Panc1 (cell line): ENCODE measurements at regions not wholly inside any gene's neighbourhood (a gene's known extent, or its start where the extent isn't known, plus 50 kb on each side); places are given as distances from the start of the nearest gene placed in this dataset.

Source experiments
- ATAC-seq: fragments of 200-7000 bp; cut with Tn5 transposase; 2 replicates; pipeline ENCODE4 v1.9.1; 2020; ENCODE audit warnings: mild to moderate bottlenecking, moderate library complexity
- BruUV-seq: library from RNA; stranded (reverse); fragments of 400-500 nt; replicated peaks from 2 replicates; lab custom pipeline; 2021; lab: Mats Ljungman, UMichigan
- CTCF ChIA-PET: fragments of 300-600 bp; sonication (Branson Sonifier 250); formaldehyde crosslinking; loops from one replicate; lab custom pipeline; 2022; ENCODE audit warnings: antibody characterized with exemption; lab: Charles Lee
- POLR2A ChIA-PET: fragments of 300-600 bp; sonication (Branson Sonifier 250); formaldehyde crosslinking; loops from one replicate; lab custom pipeline; 2022; ENCODE audit warnings: antibody characterized with exemption; lab: Charles Lee
- DNase-seq: peaks from one replicate; pipeline ENCODE4 v3.0.0-alpha.2; 2010; ENCODE audit warnings: low read depth, low spot score
- H3K27ac ChIP-seq: 2 replicates; pipeline ENCODE4 v1.5.1; 2011; ENCODE audit warnings: mild to moderate bottlenecking, low read length, inconsistent platforms
- H3K27me3 ChIP-seq: fragments of 200-500 bp; sonication (Bioruptor generic); 2 replicates; pipeline ENCODE4 v1.6.0; 2014; ENCODE audit warnings: low read length, inconsistent platforms; ENCODE audit not compliant: control insufficient read depth, insufficient read depth
- H3K36me3 ChIP-seq: fragments of 200-500 bp; sonication (Bioruptor generic); 2 replicates; pipeline ENCODE4 v1.5.1; 2014; ENCODE audit warnings: inconsistent platforms, mild to moderate bottlenecking, low read length, moderate library complexity; ENCODE audit not compliant: control insufficient read depth, insufficient read depth
- H3K4me1 ChIP-seq: 2 replicates; pipeline ENCODE4 v1.5.1; 2011; ENCODE audit warnings: inconsistent platforms, mild to moderate bottlenecking, low read length, moderate library complexity; ENCODE audit not compliant: control insufficient read depth, insufficient read depth
- H3K4me3 ChIP-seq, 2 experiments: 2 replicates each; pipeline ENCODE4 v1.5.1; 2011 to 2012; ENCODE audit warnings: low read depth in 2 of 2, low read length in 2 of 2, mild to moderate bottlenecking in 2 of 2, inconsistent platforms in 1 of 2, moderate library complexity in 1 of 2
- H3K9me3 ChIP-seq: fragments of 200-500 bp; sonication (Bioruptor generic); 2 replicates; pipeline ENCODE4 v1.5.1; 2014; ENCODE audit warnings: low read depth, mild to moderate bottlenecking, inconsistent platforms, low read length, moderate library complexity; ENCODE audit not compliant: control insufficient read depth, insufficient read depth
- POLR2AphosphoS5 ChIP-seq: IDR thresholded peaks from 2 replicates; pipeline ENCODE4 v1.6.1; 2012; ENCODE audit warnings: mild to moderate bottlenecking, low read depth, low read length, moderate library complexity
- REST ChIP-seq, 2 experiments: IDR thresholded peaks; 2 replicates each; pipeline ENCODE4 v1.6.1; 2011 to 2012; ENCODE audit warnings: low read depth in 2 of 2, control low read depth in 1 of 2, low read length in 1 of 2, mild to moderate bottlenecking in 1 of 2, moderate library complexity in 1 of 2; ENCODE audit not compliant: insufficient read depth in 1 of 2
- SIN3A ChIP-seq: IDR thresholded peaks from 2 replicates; pipeline ENCODE4 v1.6.1; 2012; ENCODE audit warnings: low read depth, mild to moderate bottlenecking, low read length, moderate library complexity, borderline replicate concordance; ENCODE audit not compliant: insufficient read depth
- TCF7L2 ChIP-seq: IDR thresholded peaks from 2 replicates; pipeline ENCODE4 v1.6.1; 2011; ENCODE audit warnings: mild to moderate bottlenecking, low read depth, low read length, inconsistent platforms
- in situ Hi-C: cut with HindIII; loops from 2 replicates; pipeline ENCODE4 v1.10.0; 2016; ENCODE audit warnings: low sequenced_read_pairs, low pct_unique_long_range_greater_than_20kb
- intact Hi-C: fragments of 100-400 bp; cut with micrococcal nuclease; formaldehyde crosslinking; loops from one replicate; pipeline ENCODE4 v1.10.0; 2022; ENCODE audit not compliant: unreplicated experiment
- TF ChIP-seq, protein P1 (sequence below): fragments of 450-650 bp; IDR thresholded peaks from 2 replicates; pipeline ENCODE4 v1.5.1; 2017; ENCODE audit warnings: mild to moderate bottlenecking

GRCh38 chr2:134169788-134170187 is 84.1 kb upstream of the MGAT5 start:
- no TSS peak for BruUV-seq
- TF ChIP-seq TCF7L2 (no peak), POLR2AphosphoS5 (no peak), SIN3A (no peak), REST (IDR thresholded peaks at IDR 0.05; ENCODE audit: insufficient read depth in 1 of 2, low read depth in 2 of 2, low read length in 1 of 2) (no peak)
- TF ChIP-seq, protein P1, sequence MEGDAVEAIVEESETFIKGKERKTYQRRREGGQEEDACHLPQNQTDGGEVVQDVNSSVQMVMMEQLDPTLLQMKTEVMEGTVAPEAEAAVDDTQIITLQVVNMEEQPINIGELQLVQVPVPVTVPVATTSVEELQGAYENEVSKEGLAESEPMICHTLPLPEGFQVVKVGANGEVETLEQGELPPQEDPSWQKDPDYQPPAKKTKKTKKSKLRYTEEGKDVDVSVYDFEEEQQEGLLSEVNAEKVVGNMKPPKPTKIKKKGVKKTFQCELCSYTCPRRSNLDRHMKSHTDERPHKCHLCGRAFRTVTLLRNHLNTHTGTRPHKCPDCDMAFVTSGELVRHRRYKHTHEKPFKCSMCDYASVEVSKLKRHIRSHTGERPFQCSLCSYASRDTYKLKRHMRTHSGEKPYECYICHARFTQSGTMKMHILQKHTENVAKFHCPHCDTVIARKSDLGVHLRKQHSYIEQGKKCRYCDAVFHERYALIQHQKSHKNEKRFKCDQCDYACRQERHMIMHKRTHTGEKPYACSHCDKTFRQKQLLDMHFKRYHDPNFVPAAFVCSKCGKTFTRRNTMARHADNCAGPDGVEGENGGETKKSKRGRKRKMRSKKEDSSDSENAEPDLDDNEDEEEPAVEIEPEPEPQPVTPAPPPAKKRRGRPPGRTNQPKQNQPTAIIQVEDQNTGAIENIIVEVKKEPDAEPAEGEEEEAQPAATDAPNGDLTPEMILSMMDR: no peak
- no peak overlapping the region for H3K4me3 ChIP-seq
- no peak for ATAC-seq
- H3K9me3 ChIP-seq: no peaks in the 10 kb centered on the region
- intact Hi-C loops: no loop called here
- no peaks in the 10 kb centered on the region for H3K4me1 ChIP-seq
- no peaks in the 10 kb centered on the region for H3K27me3 ChIP-seq
- no peak overlapping the region for H3K27ac ChIP-seq
- H3K36me3 ChIP-seq: no peaks in the 10 kb centered on the region
- ChIA-PET CTCF (no interaction called here), POLR2A (no interaction called here)
- DNase-seq: no peak
- in situ Hi-C loops: no loop called here

DNA sequence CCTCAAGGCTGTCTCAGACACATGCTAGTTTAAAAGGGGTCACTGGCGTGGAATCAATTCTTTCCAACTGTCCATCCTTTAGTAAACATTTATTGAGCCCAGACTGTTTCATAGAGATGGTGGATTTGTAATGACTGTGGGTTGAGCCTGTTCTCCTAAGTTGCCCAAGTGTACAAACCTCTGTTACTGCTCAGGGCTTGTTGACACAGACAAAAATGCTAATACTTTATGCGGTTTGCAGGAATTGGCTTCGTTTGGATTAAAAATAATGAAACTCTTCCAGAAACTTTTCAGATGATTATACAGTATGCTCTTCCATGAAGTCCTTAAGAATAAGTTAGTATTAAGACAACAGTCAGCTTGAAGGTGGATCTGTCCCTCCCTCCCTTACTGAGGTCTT is 83.6 kb upstream of the MGAT5 start:
- BruUV-seq: no TSS peak
- Histone ChIP-seq H3K4me1 (no peaks in the 10 kb centered on the region), H3K27me3 (no peaks in the 10 kb centered on the region), H3K4me3 (no peak overlapping the region), H3K9me3 (no peaks in the 10 kb centered on the region), H3K36me3 (no peaks in the 10 kb centered on the region), H3K27ac (no peak overlapping the region)
- DNase-seq (no peak), ATAC-seq (no peak)
- in situ Hi-C loops: no loop called here
- TF ChIP-seq TCF7L2: no peak
- TF ChIP-seq, protein P1: no peak
- no peak for TF ChIP-seq SIN3A
- TF ChIP-seq POLR2AphosphoS5: no peak
- TF ChIP-seq REST (IDR thresholded peaks at IDR 0.05; ENCODE audit: insufficient read depth in 1 of 2, low read depth in 2 of 2, low read length in 1 of 2): no peak
- CTCF ChIA-PET: no interaction called here
- POLR2A ChIA-PET: no interaction called here
- intact Hi-C loops: no loop called here
